GM12875 (cell line): ENCODE measurements at regions not wholly inside any gene's neighbourhood (a gene's known extent, or its start where the extent isn't known, plus 50 kb on each side); places are given as distances from the start of the nearest gene placed in this dataset.

Experiments
- H3K4me3 ChIP-seq: one replicate; pipeline ENCODE4 v1.5.1; 2011; ENCODE audit warnings: low read depth, low read length, control low read depth
- TF ChIP-seq, protein P1 (sequence below): IDR thresholded peaks from 2 replicates; pipeline ENCODE4 v1.5.1; 2011; ENCODE audit warnings: low read depth, mild to moderate bottlenecking, control low read depth, inconsistent platforms, low read length, moderate library complexity, borderline replicate concordance; ENCODE audit not compliant: insufficient read depth

DNA sequence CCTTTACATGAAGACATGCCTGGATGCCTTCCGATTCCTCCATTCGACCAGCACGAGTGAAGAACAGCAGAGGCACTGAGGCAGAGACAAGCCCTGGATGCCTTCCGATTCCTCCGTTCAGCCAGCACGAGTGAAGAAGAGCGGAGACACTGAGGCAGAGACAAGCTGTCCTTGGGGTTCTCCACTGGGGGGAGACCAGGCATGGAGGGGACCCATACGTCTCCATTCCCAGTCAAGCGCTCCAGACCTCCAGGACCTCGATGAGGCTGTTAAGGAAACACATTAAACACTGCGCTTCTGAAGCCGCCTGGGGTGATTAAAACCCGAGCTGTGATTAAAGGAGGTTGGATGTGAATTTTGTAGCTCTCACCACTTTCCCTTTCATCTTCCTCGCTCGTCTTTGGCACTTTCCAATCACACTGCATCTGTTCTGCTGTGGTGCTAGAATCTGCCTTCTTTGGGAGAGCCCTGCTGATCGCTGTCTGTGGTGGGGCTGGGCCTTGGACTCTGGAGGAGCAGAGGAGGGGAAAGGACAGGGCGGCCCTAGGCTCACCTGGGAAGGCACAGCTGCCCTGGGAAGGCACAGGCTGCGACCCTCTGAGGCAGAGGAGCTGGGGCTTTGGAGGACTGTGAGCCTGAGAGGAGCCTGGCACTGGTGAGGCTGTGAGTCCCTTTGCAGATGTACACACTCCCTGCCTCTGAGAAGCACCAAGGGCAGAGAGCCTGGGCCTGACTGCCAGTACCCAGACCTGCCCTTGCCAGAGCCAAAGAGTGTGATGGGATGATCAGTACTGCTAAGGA is 463.1 kb upstream of the HS6ST1 start:
- H3K4me3 ChIP-seq, result no peak overlapping the region
- TF ChIP-seq, protein P1, sequence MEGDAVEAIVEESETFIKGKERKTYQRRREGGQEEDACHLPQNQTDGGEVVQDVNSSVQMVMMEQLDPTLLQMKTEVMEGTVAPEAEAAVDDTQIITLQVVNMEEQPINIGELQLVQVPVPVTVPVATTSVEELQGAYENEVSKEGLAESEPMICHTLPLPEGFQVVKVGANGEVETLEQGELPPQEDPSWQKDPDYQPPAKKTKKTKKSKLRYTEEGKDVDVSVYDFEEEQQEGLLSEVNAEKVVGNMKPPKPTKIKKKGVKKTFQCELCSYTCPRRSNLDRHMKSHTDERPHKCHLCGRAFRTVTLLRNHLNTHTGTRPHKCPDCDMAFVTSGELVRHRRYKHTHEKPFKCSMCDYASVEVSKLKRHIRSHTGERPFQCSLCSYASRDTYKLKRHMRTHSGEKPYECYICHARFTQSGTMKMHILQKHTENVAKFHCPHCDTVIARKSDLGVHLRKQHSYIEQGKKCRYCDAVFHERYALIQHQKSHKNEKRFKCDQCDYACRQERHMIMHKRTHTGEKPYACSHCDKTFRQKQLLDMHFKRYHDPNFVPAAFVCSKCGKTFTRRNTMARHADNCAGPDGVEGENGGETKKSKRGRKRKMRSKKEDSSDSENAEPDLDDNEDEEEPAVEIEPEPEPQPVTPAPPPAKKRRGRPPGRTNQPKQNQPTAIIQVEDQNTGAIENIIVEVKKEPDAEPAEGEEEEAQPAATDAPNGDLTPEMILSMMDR, result no peak

DNA sequence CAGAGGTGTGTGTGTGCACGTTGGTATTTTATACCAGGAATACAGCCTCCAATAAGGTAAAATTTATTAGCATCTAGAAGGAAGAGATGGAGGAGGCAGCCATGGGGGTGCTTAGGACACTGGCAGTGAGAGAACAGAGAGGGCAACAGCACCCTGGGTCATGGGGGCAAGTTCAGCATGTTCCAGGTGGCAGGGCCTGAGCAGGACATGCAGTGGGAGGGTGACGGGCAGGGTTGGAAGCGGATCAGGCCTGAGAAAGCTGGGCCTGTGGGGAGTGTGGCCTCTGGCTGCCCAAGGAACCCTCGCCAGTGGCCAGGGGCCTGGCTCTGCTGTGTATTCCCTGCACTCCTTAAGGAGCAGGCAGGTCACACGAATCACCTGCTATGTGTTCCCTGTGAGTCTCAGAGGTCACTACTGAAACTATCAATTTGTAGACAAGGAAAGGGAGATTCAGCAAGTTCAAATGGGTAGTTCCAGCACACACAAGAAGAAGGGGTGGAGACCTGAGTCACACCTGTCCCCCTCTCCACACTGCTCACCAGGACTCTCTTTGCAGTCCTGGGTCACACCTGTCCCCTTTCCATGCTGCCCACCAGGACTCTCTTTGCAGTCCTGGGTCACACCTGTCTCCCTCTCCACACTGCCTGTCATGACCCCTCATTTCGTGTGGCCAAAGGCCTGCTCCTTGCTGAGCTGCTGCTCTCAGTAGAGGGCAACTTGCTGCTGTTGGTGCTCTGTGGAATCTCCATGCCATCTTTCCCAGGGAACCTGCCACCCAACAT is 463.9 kb upstream of the HS6ST1 start:
- no peak overlapping the region for H3K4me3 ChIP-seq
- TF ChIP-seq, protein P1, result no peak

DNA sequence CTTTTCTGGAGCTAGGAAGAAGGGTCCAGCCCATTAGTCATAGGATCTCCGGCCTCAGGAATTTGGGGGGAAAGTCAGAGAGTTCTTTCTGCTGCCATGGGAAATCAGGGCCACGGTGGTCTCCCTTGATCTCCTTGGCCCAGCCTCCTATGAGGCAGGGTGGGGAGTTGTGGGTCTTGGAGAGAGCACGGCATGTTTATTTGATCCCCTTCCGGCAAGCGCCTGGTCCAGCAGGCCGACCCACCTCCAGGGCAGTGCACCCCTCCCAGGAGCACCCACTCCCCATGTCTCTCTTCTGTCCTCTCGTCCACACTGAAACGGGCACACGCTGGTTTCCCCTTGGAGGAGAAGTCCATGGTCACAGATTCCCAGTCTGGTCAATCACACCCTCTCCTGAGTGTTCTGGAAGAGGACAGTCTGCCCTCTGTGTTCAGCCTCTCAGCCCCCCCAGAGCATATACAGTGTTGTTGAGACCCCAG is 464.6 kb upstream of the HS6ST1 start:
- H3K4me3 ChIP-seq, result no peak overlapping the region

DNA sequence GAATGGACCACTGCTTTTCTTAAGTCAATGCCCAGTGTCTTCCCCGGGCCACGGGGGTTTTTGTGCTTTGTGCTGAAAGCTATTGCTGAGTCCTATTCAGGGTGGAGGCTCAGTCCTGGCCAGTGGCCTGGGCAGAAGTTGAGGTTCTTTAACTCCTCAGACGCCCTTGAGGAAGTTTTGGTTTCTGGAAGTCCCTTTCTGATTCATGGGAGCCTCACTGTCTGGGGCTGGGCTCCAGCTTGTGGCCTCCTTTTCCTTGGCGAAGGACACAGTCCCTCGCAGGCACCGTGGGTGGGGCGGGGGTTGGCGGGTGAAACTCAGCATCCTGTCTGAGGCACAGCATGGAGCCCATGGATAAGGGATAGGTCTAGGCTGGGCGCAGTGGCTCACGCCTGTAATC is 465.2 kb upstream of the HS6ST1 start:
- TF ChIP-seq, protein P1, result no peak
- no peak overlapping the region for H3K4me3 ChIP-seq

More for the DNA sequence above, 464.6 kb upstream of the HS6ST1 start:
- TF ChIP-seq, protein P1, result no peak

DNA sequence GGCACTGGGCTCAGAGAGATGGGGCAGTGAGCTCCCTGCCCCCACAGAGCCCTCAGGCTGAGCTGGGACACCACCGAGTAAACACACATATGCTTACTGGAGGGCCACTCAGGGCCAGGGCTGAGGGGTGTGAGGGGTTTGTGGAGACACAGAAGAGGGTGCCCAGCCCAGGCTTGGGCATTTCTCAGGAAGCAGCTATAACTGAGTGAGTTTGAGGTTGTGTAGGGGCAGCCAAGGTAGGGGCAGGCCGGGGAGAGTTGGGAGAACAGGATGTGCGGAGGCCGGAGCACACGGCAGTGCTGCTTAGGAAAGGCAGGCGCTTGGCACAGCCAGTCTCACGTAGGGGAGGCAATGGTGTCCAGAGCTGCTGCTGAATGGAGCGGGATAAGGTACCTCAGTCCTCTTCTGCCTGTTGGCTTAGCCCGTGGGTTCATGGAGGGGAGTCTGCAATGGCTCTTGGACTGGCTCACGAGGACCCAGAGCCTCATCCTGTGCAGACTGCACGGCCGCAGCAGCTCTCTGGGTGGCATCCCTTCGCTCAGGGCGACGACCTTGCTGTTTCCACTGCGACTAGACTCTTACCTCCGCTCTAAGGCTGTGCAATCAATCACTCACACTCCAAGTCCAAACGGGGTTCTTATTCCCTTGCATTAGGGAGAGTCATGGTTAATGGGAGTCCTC is 466.1 kb upstream of the HS6ST1 start:
- no peak overlapping the region for H3K4me3 ChIP-seq
- TF ChIP-seq, protein P1, result no peak

DNA sequence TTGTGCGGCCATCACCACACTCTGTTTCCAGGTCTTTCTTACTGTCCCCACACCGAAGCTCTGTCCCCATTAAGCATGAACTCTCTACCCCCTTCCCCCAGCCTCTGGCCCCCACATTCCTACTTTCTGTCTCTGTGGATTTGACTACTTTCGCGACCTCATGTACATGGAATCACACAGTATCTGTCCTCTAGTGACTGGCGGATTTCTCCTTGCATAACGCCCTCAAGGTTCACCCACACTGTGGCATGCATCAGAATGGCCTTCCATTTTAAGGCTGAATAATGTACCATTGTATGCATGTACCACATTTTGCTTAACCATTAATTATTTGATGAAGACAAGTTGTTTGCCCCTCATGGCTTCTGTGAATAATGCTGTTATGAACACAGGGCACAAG is 467.6 kb upstream of the HS6ST1 start:
- no peak overlapping the region for H3K4me3 ChIP-seq
- TF ChIP-seq, protein P1, result no peak
